OCI-LY1 (cell line): ENCODE measurements at regions not wholly inside any gene's neighbourhood (a gene's known extent, or its start where the extent isn't known, plus 50 kb on each side); places are given as distances from the start of the nearest gene placed in this dataset.

Source experiments
- H2AFZ ChIP-seq: fragments of 200-600 bp; sonication (generic), shearing (Covaris generic); 2 replicates; pipeline ENCODE4 v1.6.0; 2014; ENCODE audit warnings: antibody characterized with exemption, mild to moderate bottlenecking, low read length
- H3F3A ChIP-seq: fragments of 200-600 bp; sonication (generic), shearing (Covaris generic); 2 replicates; pipeline ENCODE4 v1.6.0; 2014; ENCODE audit warnings: mild to moderate bottlenecking, antibody characterized with exemption, low read length, moderate library complexity; ENCODE audit not compliant: insufficient read depth
- H3K27ac ChIP-seq: fragments of 200-600 bp; sonication (generic); 2 replicates; pipeline ENCODE4 v1.5.1; 2014; ENCODE audit warnings: low read length, mixed run types, mild to moderate bottlenecking, low read depth; ENCODE audit not compliant: poor library complexity, severe bottlenecking
- H3K27me3 ChIP-seq: fragments of 200-600 bp; sonication (generic); 2 replicates; pipeline ENCODE4 v1.6.0; 2014; ENCODE audit warnings: antibody characterized with exemption, mild to moderate bottlenecking, low read length, moderate library complexity; ENCODE audit not compliant: insufficient read depth
- H3K36me3 ChIP-seq: fragments of 200-600 bp; sonication (generic); 2 replicates; pipeline ENCODE4 v1.6.1; 2014; ENCODE audit warnings: mild to moderate bottlenecking, antibody characterized with exemption, low read length, moderate library complexity, mixed read lengths; ENCODE audit not compliant: insufficient read depth
- H3K4me1 ChIP-seq: fragments of 200-600 bp; sonication (generic); 2 replicates; pipeline ENCODE4 v1.5.1; 2014; ENCODE audit warnings: mild to moderate bottlenecking, low read length, moderate library complexity; ENCODE audit not compliant: insufficient read depth, severe bottlenecking
- H3K4me2 ChIP-seq: fragments of 200-600 bp; sonication (generic), shearing (Covaris generic); 2 replicates; pipeline ENCODE4 v1.6.1; 2014; ENCODE audit warnings: low read length
- H3K4me3 ChIP-seq: fragments of 200-600 bp; sonication (generic); 2 replicates; pipeline ENCODE4 v1.5.1; 2014; ENCODE audit warnings: low read length, low read depth, mild to moderate bottlenecking, mixed read lengths; ENCODE audit not compliant: poor library complexity, severe bottlenecking
- H3K79me2 ChIP-seq: fragments of 200-600 bp; shearing (Covaris generic); 2 replicates; pipeline ENCODE4 v1.6.1; 2016; ENCODE audit warnings: mixed run types, low read length, mixed read lengths; ENCODE audit not compliant: insufficient read depth
- H3K9ac ChIP-seq: fragments of 200-600 bp; sonication (generic), shearing (Covaris generic); 2 replicates; pipeline ENCODE4 v1.6.1; 2014; ENCODE audit warnings: mild to moderate bottlenecking, low read length, mixed read lengths
- H3K9me2 ChIP-seq: fragments of 200-600 bp; sonication (generic), shearing (Covaris generic); 2 replicates; pipeline ENCODE4 v1.6.1; 2014; ENCODE audit warnings: low read depth, mild to moderate bottlenecking, low read length, mixed read lengths
- H3K9me3 ChIP-seq: fragments of 200-600 bp; shearing (Covaris generic); 2 replicates; pipeline ENCODE4 v1.6.1; 2014; ENCODE audit warnings: low read length, mixed read lengths
- H4K20me1 ChIP-seq: fragments of 200-600 bp; sonication (generic), shearing (Covaris generic); 2 replicates; pipeline ENCODE4 v1.6.0; 2016; ENCODE audit warnings: mild to moderate bottlenecking, low read length; ENCODE audit not compliant: insufficient read depth
- CTCF ChIP-seq: fragments of 200-600 bp; sonication (generic), shearing (Covaris generic); IDR thresholded peaks from 2 replicates; pipeline ENCODE4 v1.5.1; 2017; ENCODE audit warnings: mild to moderate bottlenecking, antibody characterized with exemption, low read length, moderate library complexity, mixed read lengths
- EZH2 ChIP-seq: fragments of 200-600 bp; sonication (generic), shearing (Covaris generic); IDR thresholded peaks from 2 replicates; pipeline ENCODE4 v1.8.0; 2017; ENCODE audit warnings: borderline replicate concordance, mixed run types, mild to moderate bottlenecking, antibody characterized with exemption, low read length, moderate library complexity, mixed read lengths

- H3K79me2 ChIP-seq = no peaks in the 10 kb centered on the region
- no peak overlapping the region for H2AFZ ChIP-seq
- no peak overlapping the region for H3K4me2 ChIP-seq
- H3K27me3 ChIP-seq = no peaks in the 10 kb centered on the region
- no peaks in the 10 kb centered on the region for H3K4me1 ChIP-seq
- TF ChIP-seq CTCF (no peak), EZH2 (no peak)
- no peaks in the 10 kb centered on the region for H4K20me1 ChIP-seq
- H3K4me3 ChIP-seq = no peak overlapping the region
- no peaks in the 10 kb centered on the region for H3F3A ChIP-seq
- H3K9me3 ChIP-seq = no peaks in the 10 kb centered on the region
- no peak overlapping the region for H3K9ac ChIP-seq
- H3K36me3 ChIP-seq = no peaks in the 10 kb centered on the region
- no peak overlapping the region for H3K27ac ChIP-seq
- no peaks in the 10 kb centered on the region for H3K9me2 ChIP-seq
Measured at GRCh38 chr2:173419506-173419905, 64.8 kb downstream of the CDCA7 start.

GRCh38 chr2:173424886-173425285, 70.2 kb downstream of the CDCA7 start:
- no peak overlapping the region for H3K27ac ChIP-seq

GRCh38 chr2:173427887-173428668, 73.4 kb downstream of the CDCA7 start:
- no peak overlapping the region for H3K9ac ChIP-seq
- 0 out of 2 replicates have a peak, but pooled peaks cover 8% of the 10 kb centered on the region for H3K27me3 ChIP-seq
- H3K4me3 ChIP-seq = no peak overlapping the region
- H3K36me3 ChIP-seq = no peaks in the 10 kb centered on the region
- H3K27ac ChIP-seq = no peak overlapping the region
- TF ChIP-seq CTCF (no peak), EZH2 (no peak)
- H3F3A ChIP-seq = no peaks in the 10 kb centered on the region
- no peak overlapping the region for H3K4me2 ChIP-seq
- H3K79me2 ChIP-seq = no peaks in the 10 kb centered on the region
- H3K9me3 ChIP-seq = no peaks in the 10 kb centered on the region
- H3K9me2 ChIP-seq = no peaks in the 10 kb centered on the region
- H2AFZ ChIP-seq = no peak overlapping the region
- no peaks in the 10 kb centered on the region for H3K4me1 ChIP-seq
- no peaks in the 10 kb centered on the region for H4K20me1 ChIP-seq

More at GRCh38 chr2:173424886-173425285, 70.2 kb downstream of the CDCA7 start:
- Histone ChIP-seq H3K9ac (no peak overlapping the region), H2AFZ (no peak overlapping the region), H4K20me1 (no peaks in the 10 kb centered on the region), H3K4me2 (no peak overlapping the region), H3K4me3 (no peak overlapping the region), H3F3A (no peaks in the 10 kb centered on the region), H3K79me2 (no peaks in the 10 kb centered on the region), H3K4me1 (no peaks in the 10 kb centered on the region), H3K9me2 (no peaks in the 10 kb centered on the region), H3K27me3 (no peaks in the 10 kb centered on the region), H3K9me3 (no peaks in the 10 kb centered on the region), H3K36me3 (no peaks in the 10 kb centered on the region)
- TF ChIP-seq CTCF (no peak), EZH2 (no peak)
